Dermis microvascular lymphatic vessel endothelial cell (primary cell): ENCODE measurements at regions not wholly inside any gene's neighbourhood (a gene's known extent, or its start where the extent isn't known, plus 50 kb on each side); places are given as distances from the start of the nearest gene placed in this dataset.
"Not testable (repeated sequence)": the region's sequence is repeated elsewhere in the genome, so short reads cannot be mapped to it uniquely, and the experiment has no call there.

Experiments
- DNase-seq, 2 donors: peaks; one replicate each; pipeline versions ENCODE4 v3.0.0 to v3.0.0-alpha.2; 2010; ENCODE audit warnings: low read depth in 2 of 2

DNA sequence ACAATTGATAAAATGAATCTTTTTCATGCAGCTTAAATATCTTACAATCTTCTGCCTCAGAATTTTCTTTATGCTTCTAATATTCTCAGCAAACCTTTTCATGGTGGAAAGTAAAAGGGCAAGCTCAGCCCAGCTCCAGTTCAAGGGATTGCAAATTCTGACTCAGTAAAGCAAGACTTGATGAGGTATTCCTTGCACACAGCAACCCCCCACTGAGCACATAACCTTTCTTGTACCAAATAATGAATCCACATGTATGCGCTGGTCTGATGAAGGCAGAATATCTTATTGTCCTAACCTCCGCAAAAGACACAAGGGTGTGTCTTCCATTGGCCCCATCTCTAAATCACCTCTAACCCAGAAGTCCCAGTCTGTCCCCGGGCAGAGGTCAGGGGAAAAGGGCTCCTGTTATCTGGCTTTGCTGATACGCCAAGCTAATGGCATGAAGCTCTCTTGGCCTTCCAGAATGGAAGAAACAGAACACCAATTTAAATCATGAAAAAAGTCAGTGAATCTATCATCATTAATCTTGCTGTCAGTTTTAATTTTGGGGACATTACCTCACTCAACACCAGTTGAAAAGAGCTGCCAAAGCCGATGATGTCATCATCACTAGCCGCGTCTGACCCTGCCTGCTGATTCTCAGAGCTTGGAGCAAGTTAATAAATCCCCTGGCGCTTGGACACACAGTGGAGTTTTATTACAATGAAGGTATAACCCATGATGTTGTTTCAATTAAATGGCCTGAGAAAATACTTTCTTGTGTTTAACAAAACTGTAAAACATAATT lies 592.5 kb upstream of the CLINT1 start:
- no peak for DNase-seq

DNA sequence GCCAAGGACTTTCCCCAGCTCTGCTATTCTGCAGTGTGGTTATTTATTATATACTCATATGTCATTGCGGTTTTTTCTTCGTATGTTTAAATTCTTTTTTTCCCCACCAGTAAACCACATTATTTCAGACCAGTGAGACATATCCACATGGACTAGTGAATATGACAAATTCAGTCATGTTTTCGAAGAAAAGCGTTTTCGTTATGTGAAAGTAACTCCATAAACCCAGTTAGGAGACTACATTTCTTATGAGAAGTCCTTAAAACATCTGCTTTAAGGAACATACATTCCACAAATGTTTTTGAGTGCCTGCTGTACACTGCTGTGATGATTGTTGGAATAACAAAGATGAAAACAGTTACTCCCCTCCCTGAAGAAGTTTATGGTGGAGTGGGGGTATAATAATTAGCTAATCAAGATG lies 591.8 kb upstream of the CLINT1 start:
- DNase-seq, result no peak

GRCh38 chr5:158446761-158447160 lies 587.8 kb upstream of the CLINT1 start:
- not testable (repeated sequence) for DNase-seq

DNA sequence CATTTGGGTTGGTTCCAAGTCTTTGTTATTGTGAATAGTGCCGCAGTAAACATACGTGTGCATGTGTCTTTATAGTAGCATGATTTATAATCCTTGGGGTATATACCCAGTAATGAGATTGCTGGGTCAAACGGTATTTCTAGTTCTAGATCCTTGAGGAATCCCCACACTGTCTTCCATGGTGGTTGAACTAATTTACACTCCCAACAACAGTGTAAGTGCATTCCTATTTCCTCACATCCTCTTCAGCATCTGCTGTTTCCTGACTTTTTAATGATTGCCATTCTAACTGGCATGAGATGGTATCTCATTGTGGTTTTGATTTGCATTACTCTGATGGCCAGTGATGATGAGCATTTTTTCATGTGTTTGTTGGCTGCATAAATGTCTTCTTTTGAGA lies 580.3 kb upstream of the CLINT1 start:
- not testable (repeated sequence) for DNase-seq

DNA sequence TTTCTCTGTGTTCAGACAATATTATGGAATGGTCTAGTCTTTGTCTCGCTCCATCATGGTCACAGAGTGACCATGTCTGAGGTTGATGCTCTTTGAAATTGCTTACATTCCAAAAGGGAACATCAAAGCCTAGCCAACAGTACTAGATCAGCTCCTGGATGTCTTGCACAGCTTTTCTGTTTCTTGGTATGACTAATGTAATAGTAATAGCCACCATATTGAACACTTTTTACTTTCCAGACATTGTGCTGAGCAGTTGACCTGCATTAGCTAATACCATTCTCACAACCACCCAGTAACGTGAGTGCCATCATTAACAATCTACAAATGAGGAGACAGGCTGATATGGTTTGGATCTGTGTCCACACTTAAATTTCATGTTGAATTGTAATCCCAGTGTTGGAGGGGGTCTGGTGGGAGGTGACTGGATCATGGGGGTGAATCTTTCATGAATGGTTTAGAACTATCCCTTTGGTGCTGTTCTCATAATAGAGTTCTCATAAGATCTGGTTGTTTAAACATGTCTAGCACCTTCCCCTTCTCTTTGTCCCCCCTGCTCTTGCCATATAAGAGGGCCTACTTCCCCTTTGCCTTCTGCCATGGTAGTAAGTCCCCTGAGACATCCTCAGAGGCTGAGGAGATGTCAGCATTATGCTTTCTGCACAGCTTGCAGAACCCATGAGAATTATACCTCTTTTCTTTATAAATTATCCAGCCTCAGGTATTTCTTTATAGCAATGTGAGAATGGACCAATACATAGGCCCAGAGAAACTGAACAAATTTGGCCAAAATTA lies 577.5 kb upstream of the CLINT1 start:
- no peak for DNase-seq

DNA sequence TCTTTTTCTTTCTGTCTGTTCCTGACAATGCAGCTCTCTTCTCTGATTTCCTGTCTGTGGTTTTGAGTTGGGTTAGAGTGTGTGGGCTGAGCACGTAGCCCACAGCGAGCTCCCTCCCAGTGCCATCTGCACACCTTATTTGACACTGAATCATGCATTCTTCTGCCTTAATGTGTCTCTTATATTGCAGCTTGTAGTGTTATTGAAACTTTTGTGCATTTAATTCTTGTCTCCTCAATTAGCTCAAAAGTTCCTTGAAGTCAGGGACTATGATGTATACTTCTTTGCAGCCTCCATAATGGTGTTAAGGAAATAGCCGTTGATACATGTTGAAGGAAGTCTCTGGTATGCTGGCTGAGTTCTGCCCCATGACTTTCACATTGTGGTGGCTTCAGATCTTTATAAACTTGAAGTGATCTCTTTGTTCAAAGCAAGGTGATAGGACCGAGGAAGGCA lies 576.2 kb upstream of the CLINT1 start:
- DNase-seq, result no peak

GRCh38 chr5:158434749-158435148 lies 575.8 kb upstream of the CLINT1 start:
- DNase-seq, result no peak

DNA sequence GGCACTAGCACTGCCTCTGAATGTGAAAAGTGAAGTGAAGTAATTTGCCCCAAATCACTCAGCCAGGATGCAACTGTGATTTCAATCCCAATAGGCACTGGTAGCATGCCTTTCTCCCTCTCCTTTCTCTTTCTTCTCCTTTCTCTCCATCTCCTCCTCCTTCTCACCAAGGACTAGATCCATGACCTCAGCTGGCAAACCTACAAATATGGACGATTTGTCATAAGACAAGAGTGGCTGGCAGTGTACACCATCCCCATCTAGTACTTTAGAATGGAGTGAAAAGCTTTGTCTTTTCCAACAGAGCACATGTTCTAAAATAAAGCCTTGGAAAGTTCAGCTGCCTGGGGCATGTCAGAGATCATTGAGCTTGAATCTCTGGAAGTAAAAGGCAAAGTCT lies 574.7 kb upstream of the CLINT1 start:
- DNase-seq, result no peak

DNA sequence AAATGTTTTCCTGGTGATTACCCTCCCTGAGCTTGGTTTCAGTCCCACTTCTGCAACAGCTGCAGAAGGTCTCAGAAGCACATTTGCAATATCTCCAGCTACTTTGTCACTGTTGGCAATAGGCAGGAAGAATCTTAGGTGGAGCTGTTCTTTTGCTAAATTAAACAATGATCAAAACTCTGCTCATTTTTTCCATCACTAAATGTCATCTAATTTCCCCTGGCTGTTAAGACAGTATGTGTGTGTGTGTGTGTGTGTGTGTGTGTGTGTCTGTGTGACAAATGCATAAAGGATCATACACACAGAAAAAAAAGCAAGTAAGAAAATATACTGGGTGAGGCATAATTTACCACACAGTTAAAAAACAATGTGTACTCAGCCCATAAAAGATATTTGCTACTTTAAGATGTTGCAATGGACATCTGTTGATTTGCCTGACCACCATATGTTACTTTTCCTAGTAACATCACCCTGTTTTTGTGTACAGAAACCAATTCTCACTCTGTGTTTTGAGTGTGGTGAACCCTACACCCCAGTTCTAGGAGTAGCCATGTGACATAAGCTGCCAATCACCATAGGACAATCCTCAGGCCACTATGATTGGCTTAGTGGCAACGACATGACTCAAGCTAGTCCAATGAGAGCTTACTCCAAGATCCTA lies 572.6 kb upstream of the CLINT1 start:
- no peak for DNase-seq

- no peak for DNase-seq
These were observed 571.8 kb upstream of the CLINT1 start for GRCh38 chr5:158430798-158431167.

- DNase-seq, result no peak
These were observed 571.3 kb upstream of the CLINT1 start for GRCh38 chr5:158430166-158430797.

DNA sequence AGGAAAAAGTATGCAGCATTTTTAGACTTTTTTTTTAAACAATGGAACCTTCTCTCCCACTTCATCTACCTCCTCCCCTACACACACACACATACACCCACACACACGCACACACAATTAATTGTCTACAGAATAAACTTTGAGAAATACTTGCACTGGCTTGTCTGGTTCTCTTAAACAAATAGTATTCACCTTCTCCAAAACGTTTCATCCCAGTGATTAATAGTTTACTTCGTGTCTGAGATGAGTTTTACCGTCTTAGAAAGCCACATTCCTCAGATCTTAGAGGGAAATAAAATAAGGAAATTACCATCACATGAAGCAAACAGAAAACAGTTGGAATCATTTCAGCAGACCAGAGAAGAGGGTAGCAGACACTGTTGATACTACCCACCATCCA lies 570.6 kb upstream of the CLINT1 start:
- DNase-seq, result no peak

GRCh38 chr5:158423623-158424200 lies 564.8 kb upstream of the CLINT1 start:
- DNase-seq, result peak in 1 of 2 donors; percentile 75

GRCh38 chr5:158422653-158423515 lies 563.9 kb upstream of the CLINT1 start:
- peak in 1 of 2 donors; percentile 51 for DNase-seq

GRCh38 chr5:158421319-158421718 lies 562.4 kb upstream of the CLINT1 start:
- no peak for DNase-seq

GRCh38 chr5:158419186-158419585 lies 560.2 kb upstream of the CLINT1 start:
- no peak for DNase-seq

- DNase-seq, result peak in 1 of 2 donors; percentile 75
These were observed 555.8 kb upstream of the CLINT1 start for GRCh38 chr5:158414780-158415179.

GRCh38 chr5:158414333-158414762 lies 555.4 kb upstream of the CLINT1 start:
- DNase-seq, result no peak

- DNase-seq, result no peak
These were observed 554.3 kb upstream of the CLINT1 start for GRCh38 chr5:158413122-158413680.

- DNase-seq, result no peak
These were observed 552.0 kb upstream of the CLINT1 start for GRCh38 chr5:158410976-158411375.
